Erythroblast (primary cell): ENCODE measurements at regions not wholly inside any gene's neighbourhood (a gene's known extent, or its start where the extent isn't known, plus 50 kb on each side); places are given as distances from the start of the nearest gene placed in this dataset.

ENCODE experiments used
- DNase-seq, 2 experiments: peaks; one replicate each; lab custom pipeline; 2025; lab: John Stamatoyannopoulos, UW
- GATA1 ChIP-seq: IDR thresholded peaks from 2 replicates; pipeline ENCODE4 v1.6.1; 2011; ENCODE audit warnings: low read depth, mild to moderate bottlenecking, control low read depth, low read length, moderate library complexity
- POLR2A ChIP-seq: IDR thresholded peaks from 2 replicates; pipeline ENCODE4 v1.6.1; 2011; ENCODE audit warnings: mild to moderate bottlenecking, low read length

DNA sequence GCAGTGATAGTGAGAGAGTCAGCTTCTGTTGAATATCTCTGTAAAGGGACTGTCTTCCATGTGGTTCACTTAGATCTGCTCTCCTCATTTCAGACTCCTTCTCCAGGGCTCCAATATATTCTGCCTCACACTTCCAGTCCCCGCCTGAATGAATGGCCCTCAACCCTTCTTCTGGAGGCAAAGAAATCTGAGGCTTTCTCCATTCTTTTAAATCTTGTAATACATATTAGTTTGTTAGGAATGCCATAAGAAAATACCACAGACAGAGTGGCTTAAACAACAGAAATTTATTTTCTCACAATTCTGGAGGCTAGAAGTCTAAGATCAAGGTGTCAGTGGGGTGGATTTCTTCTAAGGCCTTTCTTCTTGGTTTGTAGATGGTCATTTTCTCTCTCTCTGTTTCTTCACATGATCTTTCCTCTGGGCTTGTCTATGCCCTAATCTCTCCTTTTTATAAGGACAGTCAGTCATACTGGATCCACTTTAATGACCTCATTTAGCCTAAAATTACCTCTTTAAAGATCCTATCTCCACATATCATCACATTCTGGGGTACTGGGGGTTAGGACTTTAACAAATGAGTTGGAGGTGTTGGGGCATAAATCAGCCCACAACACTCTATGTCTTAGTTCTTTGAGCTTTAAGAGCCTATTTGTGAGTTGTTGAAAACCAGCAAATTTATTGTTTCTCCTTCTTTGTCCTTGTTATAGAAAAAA lies 128.5 kb upstream of the KCNK2 start:
- DNase-seq, result no peak
- no peak for TF ChIP-seq POLR2A

DNA sequence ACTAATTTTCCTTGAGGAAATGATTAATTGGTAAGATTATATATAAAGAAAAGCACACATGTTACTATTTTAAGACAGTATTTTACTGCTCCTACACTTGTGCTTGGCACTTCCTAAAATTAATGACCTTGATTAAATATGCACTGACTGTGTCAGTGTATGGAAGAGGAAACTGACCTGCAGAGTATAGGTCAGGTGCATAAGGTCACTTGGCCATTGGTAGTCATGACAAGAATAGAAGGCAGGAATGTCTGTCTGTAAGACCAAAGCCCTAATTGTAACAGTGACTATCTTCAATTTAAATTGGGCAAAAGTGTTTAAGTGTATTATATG lies 128.0 kb upstream of the KCNK2 start:
- TF ChIP-seq GATA1 (no peak), POLR2A (no peak)
- no peak for DNase-seq

DNA sequence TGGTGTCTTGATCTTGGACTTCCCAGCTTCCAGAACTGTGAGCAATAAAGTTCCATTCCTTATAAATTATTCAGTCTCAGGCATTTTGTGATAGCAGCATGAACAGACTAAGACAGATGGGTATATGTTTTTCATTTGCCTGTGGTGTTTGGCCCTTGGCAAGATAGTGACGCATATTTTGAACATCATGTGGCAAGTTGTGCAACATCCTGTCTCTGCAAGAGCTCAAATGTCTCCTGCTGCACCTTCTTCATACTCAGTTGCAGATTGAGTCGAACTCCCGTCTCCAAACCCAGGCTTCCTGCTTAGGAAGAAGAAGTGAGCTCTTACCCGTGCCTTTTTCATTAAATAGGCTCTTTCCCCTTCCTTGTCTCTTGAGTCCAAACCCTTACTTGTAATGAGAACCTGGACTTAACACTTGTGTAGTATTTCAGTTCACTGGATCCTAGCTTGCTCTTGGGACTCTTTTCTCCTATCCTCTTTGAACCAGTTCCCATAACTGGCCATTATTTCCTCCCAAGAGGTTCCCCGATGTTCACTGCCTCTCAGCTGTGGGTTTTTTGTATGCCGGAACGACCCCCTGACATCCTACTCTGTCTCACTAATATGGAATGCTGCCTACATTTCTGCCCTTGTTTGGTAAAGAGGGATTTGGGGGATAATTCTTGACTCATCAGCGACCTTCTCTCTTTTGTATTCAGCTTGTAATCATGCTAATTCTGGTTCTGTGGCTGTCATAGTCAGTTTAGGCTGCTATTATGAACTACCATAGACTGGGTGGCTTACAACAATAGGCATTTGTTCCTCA lies 125.0 kb upstream of the KCNK2 start:
- TF ChIP-seq GATA1 (no peak), POLR2A (no peak)
- DNase-seq, result no peak

DNA sequence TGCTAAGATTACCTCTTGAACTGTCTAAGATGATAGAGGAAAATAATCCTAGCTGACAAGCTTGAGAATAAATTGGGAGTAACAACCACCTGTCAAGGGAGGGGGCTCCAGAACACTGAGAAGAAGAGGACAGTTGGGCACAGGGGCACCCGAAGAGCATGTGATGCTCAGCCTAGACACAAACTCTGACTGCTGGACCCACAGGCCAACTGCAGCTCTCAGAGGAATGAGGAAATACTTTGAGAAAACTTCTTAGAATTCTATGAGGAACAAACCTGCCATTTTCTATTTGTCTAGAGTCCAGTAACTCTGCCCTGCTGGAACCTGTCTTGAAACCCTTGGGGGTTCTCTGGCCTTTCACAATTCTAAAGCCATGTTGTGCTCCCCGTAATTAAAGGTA lies 124.1 kb upstream of the KCNK2 start:
- TF ChIP-seq GATA1, result no peak
- TF ChIP-seq POLR2A, result no peak
- no peak for DNase-seq

DNA sequence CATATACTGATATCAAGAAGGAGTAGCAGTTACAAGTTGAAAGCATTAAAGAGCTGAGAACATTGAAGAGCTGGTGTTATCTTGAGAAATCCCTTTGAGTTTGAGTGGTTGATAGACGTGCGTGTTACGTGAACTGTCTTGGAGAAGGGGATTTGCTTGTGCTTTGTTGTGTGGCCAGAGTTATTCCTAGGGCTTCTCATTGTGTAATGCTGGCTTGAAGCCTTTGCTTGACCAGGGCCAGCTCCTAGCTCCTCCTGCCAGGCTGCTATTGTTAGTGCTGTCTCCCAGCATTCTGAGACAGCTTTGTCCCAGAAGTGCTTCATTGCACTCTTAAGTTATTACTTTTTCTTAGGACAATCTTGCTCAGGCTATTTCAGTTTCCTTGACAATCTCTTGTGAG lies 116.2 kb upstream of the KCNK2 start:
- no peak for DNase-seq

DNA sequence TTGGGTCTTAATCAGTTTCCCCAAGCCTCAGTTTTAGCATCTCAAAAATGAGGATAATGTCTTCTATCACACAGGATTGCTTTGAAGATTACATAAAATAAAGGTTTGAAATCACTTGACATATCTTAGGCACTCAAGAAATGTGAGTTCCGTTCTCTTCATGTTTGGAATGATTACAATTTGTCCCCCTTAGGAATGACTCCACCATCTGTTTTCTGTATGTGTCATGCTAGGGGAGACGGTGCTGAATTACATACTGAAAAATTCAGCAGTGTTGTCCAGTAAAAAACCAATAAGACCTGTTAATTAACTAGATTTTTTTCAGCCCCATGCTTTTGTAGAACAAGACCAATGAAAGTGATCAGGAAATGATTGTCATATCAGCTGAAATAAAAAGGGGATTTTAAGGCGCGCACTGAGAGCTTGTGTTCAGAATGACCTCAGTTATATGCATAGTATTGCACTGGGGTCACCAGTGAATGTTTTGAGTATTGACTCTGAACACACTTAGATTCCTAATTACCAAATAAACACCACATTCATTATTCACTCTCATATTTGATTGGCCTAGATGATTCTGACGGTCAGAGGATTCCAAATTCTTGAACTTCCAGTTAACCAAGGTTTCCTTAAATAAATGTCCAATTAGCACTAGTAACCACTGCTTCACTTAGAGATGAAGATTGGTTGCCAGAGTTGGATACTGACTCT lies 114.5 kb upstream of the KCNK2 start:
- TF ChIP-seq POLR2A, result no peak
- no peak for TF ChIP-seq GATA1
- no peak for DNase-seq

More for the DNA sequence above, 116.2 kb upstream of the KCNK2 start:
- no peak for TF ChIP-seq GATA1
- no peak for TF ChIP-seq POLR2A

DNA sequence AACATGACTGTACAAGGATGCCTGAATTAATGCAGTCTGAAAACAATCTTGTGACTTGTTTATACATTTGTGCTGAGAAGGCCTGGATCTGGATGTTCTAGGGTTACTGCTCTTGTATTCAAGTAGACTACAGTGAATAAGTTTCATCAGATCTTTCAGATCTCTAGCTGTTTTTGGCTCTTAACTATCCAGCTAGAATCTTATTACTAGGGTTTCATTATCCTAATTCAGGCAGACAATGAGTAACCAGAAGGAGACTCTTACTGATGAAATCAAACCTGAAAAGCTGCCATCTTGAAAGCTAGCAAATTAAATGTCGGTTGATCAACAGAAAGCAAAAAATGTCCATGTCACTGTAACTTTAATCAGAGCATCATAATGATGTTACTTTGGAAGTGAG lies 112.5 kb upstream of the KCNK2 start:
- no peak for DNase-seq
- TF ChIP-seq GATA1, result no peak
- no peak for TF ChIP-seq POLR2A

DNA sequence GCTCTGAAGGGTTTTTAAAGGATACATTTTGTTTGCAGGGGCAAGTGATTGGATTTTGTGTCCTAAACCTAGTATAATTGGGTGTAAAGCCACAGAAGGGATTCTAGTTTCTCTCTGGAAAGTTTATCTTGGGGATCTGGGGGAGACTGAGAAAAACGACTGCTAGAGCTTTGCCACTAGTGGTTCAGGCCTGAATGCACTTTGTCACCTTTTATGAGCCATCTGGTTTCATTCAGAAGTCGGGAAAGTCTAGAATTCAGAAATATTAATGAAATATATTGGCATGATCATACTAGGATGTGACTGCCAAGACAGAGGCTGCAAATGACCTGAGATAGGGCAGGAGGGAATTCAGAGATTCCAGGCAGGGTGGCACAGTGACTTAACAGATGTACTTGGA lies 111.5 kb upstream of the KCNK2 start:
- DNase-seq, result no peak
- TF ChIP-seq POLR2A (no peak), GATA1 (no peak)

DNA sequence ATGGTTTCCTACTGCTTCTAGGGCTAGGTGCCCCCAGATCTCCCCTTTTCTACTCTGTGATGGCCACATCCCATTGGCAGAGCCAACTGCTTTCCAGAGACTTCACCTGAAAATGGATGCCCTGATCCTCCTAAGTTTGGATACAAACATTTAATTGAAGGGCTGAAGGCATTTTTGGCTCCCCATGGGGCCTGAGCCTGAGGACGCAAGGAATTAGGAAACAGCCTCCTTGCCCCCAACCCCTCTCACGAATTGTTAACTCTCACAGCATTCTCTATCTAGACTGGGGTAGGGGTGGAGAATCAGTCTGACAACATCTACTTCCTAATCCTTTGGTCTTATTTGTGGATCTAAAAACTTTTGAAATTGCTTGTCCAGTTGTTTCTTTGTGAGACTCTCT lies 108.5 kb upstream of the KCNK2 start:
- no peak for DNase-seq
- TF ChIP-seq POLR2A, result no peak
- no peak for TF ChIP-seq GATA1

DNA sequence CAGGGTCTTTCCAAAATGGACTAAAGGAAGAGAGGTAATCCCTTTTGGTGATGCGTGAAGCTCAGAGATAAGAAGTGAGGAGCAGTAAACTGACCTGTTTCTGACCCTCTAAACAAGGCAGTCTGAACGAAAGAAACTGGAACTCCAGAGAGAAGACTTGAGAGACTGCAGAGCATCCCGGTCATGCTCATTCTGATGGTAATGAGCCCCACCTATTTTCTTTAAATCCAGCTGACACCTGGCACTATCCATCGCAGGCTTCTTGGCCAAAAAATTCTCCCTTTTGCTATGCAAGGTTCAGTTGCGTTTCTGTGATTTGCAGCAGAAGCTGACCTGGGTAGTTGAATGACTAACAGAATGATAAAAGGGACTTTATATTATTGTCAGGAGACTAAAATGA lies 105.9 kb upstream of the KCNK2 start:
- TF ChIP-seq GATA1, result no peak
- DNase-seq, result no peak

DNA sequence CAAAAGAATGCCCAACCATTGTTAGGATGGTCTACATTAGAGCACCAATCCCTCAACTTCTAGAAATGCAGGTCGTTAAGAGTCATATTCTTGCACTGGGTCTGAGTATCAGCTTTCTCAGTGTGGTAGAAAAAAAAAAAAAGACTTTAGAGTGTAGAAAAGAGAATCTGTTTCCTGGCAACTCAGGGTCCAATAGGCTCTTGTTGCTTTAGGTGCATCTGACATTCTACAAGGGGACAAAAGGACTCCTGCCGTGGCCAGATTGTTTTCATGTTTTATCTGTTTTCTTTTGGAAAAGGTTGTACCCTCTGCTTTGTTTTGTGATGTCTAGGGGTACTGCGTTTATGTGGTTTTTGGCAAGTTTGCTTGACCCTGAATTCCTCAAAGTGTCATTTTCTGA lies 105.4 kb upstream of the KCNK2 start:
- no peak for DNase-seq
- TF ChIP-seq GATA1, result no peak
- TF ChIP-seq POLR2A, result no peak

DNA sequence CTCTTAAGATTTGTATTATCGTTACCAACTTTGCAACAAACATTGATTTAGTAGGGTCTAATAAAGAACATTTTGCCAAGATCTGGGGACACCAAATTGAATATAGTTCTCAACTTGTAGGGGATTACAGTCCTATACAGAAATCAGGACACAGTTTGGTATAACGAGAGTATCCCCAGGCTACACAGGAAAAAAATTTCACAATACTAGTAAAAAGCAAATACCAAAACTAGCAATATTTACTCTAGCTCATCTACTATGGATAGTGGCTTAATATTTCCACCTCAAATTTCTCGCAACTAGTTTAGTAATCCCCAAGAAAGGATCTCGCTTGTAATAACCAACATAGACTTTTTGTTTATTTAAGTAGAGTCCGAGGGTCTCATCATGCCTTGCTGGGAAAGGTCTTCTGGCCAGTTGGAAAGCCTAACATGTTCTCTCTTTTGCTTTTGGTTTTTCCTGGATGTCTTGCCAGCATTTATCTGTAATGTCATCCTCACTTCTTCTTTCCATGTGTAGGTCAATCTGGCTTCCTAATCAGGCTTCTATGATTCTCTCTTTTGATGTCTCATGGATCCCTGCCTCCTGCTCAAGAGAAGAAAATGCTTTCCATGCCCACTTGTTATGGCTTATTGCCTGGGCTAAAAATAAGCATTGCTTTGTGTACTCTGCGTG lies 104.7 kb upstream of the KCNK2 start:
- no peak for TF ChIP-seq POLR2A
- TF ChIP-seq GATA1, result no peak
- DNase-seq, result no peak

DNA sequence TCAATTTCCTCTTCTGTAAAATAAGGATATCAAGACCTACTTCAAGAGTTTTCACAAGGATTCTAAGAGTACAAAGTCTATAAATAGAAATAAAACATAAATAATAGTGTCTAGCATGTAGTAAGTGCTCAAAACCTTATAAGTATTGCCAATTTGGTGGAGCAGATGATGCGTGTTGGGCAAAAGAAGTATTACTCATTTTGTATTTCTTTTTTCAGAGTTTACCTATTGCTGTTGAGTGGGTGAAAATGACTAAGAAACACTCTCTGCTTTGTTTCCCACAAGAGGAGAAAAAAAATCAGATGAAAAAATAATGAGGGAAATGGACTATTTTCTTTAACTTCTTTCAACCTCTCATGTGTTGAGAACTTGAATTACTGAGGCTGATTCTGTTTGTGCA lies 103.3 kb upstream of the KCNK2 start:
- TF ChIP-seq POLR2A, result no peak
- no peak for TF ChIP-seq GATA1
- no peak for DNase-seq

DNA sequence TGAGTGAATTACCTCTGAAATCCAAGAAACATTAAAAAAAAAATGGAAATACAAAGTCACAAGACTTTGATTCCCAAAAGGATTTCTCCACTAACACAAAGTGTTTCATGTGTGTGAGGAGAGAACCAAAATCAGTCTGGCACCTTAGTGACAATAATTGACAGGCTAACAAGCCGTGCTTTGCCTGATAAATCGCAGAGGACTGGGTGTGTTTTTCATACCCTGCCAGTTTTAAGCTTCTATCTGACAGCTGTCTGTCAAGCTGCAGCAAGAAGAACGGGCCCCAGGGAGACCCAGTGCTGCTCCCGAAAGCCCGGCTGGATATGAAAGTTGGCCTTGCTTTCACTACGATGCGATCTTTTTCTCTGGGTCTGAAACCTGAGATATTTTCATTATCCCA lies 101.6 kb upstream of the KCNK2 start:
- TF ChIP-seq POLR2A (no peak), GATA1 (no peak)
- DNase-seq, result no peak
